SK-N-SH (cell line): ENCODE measurements at regions not wholly inside any gene's neighbourhood (a gene's known extent, or its start where the extent isn't known, plus 50 kb on each side); places are given as distances from the start of the nearest gene placed in this dataset.

Experiments
- CHD2 ChIP-seq: fragments of 150-350 bp; IDR thresholded peaks from 2 replicates; pipeline ENCODE4 v1.6.1; 2018; ENCODE audit warnings: low read length; ENCODE audit not compliant: partially characterized antibody
- ELF1 ChIP-seq: IDR thresholded peaks from 2 replicates; pipeline ENCODE4 v1.4.0; 2012
- EP300 ChIP-seq, 2 experiments: IDR thresholded peaks; 2 replicates each; pipeline versions ENCODE4 v1.4.0 to v1.6.1; 2012; ENCODE audit warnings: borderline replicate concordance in 1 of 2, low read depth in 1 of 2, low read length in 1 of 2
- EZH2phosphoT487 ChIP-seq: fragments of 200-600 bp; sonication (generic); IDR thresholded peaks from 2 replicates; pipeline ENCODE4 v1.6.1; 2017; ENCODE audit warnings: low read depth, mixed run types, mild to moderate bottlenecking, antibody characterized with exemption, moderate library complexity, borderline replicate concordance
- FOSL2 ChIP-seq: IDR thresholded peaks from 2 replicates; pipeline ENCODE4 v1.4.0; 2012; ENCODE audit warnings: low read depth, mild to moderate bottlenecking, moderate library complexity, borderline replicate concordance
- FOXJ3 ChIP-seq: sonication (generic); formaldehyde crosslinking; IDR thresholded peaks from 2 replicates; pipeline ENCODE4 v1.5.1; 2020; ENCODE audit warnings: mild to moderate bottlenecking, missing genetic modification reagents
- FOXM1 ChIP-seq: IDR thresholded peaks from 2 replicates; pipeline ENCODE4 v1.4.0; 2012; ENCODE audit warnings: low read depth, mild to moderate bottlenecking
- GABPA ChIP-seq: IDR thresholded peaks from 2 replicates; pipeline ENCODE4 v1.4.0; 2012; ENCODE audit warnings: low read depth, mild to moderate bottlenecking
- JUND ChIP-seq: IDR thresholded peaks from 2 replicates; pipeline ENCODE4 v1.4.0; 2012
- MXI1 ChIP-seq: IDR thresholded peaks from 2 replicates; pipeline ENCODE4 v1.6.1; 2012; ENCODE audit warnings: mild to moderate bottlenecking, low read depth, low read length, improper control_type of control experiment
- NFIC ChIP-seq: IDR thresholded peaks from 2 replicates; pipeline ENCODE4 v1.4.0; 2012; ENCODE audit warnings: borderline replicate concordance
- POLR2AphosphoS5 ChIP-seq: IDR thresholded peaks from 2 replicates; pipeline ENCODE4 v1.6.1; 2012; ENCODE audit warnings: low read depth, low read length
- RCOR1 ChIP-seq: fragments of 150-350 bp; IDR thresholded peaks from 2 replicates; pipeline ENCODE4 v1.6.1; 2017; ENCODE audit warnings: antibody characterized with exemption, low read length
- RFX5 ChIP-seq: IDR thresholded peaks from 2 replicates; pipeline ENCODE4 v1.6.1; 2012; ENCODE audit warnings: mild to moderate bottlenecking, improper control_type of control experiment, low read length
- RXRA ChIP-seq: IDR thresholded peaks from 2 replicates; pipeline ENCODE4 v1.4.0; 2012; ENCODE audit warnings: low read depth, mild to moderate bottlenecking, borderline replicate concordance
- SIN3A ChIP-seq: IDR thresholded peaks from 2 replicates; pipeline ENCODE4 v1.6.1; 2012; ENCODE audit warnings: low read depth, mild to moderate bottlenecking, low read length, moderate library complexity, borderline replicate concordance
- SMC3 ChIP-seq: IDR thresholded peaks from 2 replicates; pipeline ENCODE4 v1.6.1; 2012; ENCODE audit warnings: low read depth, low read length, improper control_type of control experiment
- TAF1 ChIP-seq: IDR thresholded peaks from 2 replicates; pipeline ENCODE4 v1.6.1; 2012; ENCODE audit warnings: low read depth, mild to moderate bottlenecking, low read length, moderate library complexity, borderline replicate concordance
- TEAD4 ChIP-seq: IDR thresholded peaks from 2 replicates; pipeline ENCODE4 v1.4.0; 2012; ENCODE audit warnings: mild to moderate bottlenecking, borderline replicate concordance; ENCODE audit not compliant: insufficient read depth
- YY1 ChIP-seq: IDR thresholded peaks from 2 replicates; pipeline ENCODE4 v1.4.0; 2012; ENCODE audit warnings: low read depth, mild to moderate bottlenecking
- TF ChIP-seq, protein P1 (sequence below): IDR thresholded peaks from 2 replicates; pipeline ENCODE4 v1.6.1; 2012; ENCODE audit warnings: mild to moderate bottlenecking, low read depth, low read length, moderate library complexity
- TF ChIP-seq, protein P2 (sequence below): IDR thresholded peaks from 2 replicates; pipeline ENCODE4 v1.4.0; 2012; ENCODE audit warnings: low read depth, borderline replicate concordance
- TF ChIP-seq, protein P3 (sequence below): fragments of 150-350 bp; IDR thresholded peaks from 2 replicates; pipeline ENCODE4 v1.6.1; 2017; ENCODE audit warnings: antibody characterized with exemption, low read length, low read depth, borderline replicate concordance
- TF ChIP-seq, protein P4 (sequence below): fragments of 150-350 bp; IDR thresholded peaks from 2 replicates; pipeline ENCODE4 v1.6.1; 2016; ENCODE audit warnings: mild to moderate bottlenecking, low read depth, low read length

DNA sequence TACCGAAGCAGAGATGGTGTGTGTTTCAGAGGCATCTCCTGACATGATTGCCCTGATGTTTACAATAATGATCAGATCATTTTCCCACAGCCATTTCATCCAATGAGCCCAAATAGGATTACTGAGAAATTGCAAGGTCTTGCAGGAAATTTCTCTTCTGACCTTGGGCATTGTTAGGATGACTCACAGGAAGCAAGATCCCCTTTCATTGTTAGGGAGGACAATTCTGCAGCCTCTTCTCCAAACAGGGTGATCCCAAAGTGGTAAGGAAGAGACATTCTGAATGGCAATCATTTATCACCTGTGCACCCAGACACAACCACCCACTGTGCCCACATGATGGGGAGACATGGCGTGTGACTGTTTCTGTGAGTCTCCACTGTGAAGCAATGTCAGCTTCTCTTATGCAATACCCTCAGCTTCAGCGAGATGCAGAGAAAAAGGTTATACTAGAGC is 306.7 kb upstream of the XYLT1 start (continued):
- TF ChIP-seq YY1: no peak
- TF ChIP-seq, protein P1, sequence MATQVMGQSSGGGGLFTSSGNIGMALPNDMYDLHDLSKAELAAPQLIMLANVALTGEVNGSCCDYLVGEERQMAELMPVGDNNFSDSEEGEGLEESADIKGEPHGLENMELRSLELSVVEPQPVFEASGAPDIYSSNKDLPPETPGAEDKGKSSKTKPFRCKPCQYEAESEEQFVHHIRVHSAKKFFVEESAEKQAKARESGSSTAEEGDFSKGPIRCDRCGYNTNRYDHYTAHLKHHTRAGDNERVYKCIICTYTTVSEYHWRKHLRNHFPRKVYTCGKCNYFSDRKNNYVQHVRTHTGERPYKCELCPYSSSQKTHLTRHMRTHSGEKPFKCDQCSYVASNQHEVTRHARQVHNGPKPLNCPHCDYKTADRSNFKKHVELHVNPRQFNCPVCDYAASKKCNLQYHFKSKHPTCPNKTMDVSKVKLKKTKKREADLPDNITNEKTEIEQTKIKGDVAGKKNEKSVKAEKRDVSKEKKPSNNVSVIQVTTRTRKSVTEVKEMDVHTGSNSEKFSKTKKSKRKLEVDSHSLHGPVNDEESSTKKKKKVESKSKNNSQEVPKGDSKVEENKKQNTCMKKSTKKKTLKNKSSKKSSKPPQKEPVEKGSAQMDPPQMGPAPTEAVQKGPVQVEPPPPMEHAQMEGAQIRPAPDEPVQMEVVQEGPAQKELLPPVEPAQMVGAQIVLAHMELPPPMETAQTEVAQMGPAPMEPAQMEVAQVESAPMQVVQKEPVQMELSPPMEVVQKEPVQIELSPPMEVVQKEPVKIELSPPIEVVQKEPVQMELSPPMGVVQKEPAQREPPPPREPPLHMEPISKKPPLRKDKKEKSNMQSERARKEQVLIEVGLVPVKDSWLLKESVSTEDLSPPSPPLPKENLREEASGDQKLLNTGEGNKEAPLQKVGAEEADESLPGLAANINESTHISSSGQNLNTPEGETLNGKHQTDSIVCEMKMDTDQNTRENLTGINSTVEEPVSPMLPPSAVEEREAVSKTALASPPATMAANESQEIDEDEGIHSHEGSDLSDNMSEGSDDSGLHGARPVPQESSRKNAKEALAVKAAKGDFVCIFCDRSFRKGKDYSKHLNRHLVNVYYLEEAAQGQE: no peak
- no peak for TF ChIP-seq FOXM1
- peak; percentile 12 for TF ChIP-seq CHD2
- TF ChIP-seq, protein P2, sequence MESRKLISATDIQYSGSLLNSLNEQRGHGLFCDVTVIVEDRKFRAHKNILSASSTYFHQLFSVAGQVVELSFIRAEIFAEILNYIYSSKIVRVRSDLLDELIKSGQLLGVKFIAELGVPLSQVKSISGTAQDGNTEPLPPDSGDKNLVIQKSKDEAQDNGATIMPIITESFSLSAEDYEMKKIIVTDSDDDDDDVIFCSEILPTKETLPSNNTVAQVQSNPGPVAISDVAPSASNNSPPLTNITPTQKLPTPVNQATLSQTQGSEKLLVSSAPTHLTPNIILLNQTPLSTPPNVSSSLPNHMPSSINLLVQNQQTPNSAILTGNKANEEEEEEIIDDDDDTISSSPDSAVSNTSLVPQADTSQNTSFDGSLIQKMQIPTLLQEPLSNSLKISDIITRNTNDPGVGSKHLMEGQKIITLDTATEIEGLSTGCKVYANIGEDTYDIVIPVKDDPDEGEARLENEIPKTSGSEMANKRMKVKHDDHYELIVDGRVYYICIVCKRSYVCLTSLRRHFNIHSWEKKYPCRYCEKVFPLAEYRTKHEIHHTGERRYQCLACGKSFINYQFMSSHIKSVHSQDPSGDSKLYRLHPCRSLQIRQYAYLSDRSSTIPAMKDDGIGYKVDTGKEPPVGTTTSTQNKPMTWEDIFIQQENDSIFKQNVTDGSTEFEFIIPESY: no peak
- no peak for TF ChIP-seq RFX5
- TF ChIP-seq RXRA: no peak
- TF ChIP-seq RCOR1: no peak
- TF ChIP-seq EZH2phosphoT487: no peak
- TF ChIP-seq ELF1: no peak
- TF ChIP-seq FOSL2: peak; percentile 57; the same call in 1 of the 2 replicates
- TF ChIP-seq TAF1: no peak
- TF ChIP-seq POLR2AphosphoS5: no peak
- no peak for TF ChIP-seq SMC3
- TF ChIP-seq JUND: peak; percentile 65
- no peak for TF ChIP-seq MXI1
- no peak; the same call in 1 of the 2 replicates for TF ChIP-seq NFIC
- TF ChIP-seq, protein P3, sequence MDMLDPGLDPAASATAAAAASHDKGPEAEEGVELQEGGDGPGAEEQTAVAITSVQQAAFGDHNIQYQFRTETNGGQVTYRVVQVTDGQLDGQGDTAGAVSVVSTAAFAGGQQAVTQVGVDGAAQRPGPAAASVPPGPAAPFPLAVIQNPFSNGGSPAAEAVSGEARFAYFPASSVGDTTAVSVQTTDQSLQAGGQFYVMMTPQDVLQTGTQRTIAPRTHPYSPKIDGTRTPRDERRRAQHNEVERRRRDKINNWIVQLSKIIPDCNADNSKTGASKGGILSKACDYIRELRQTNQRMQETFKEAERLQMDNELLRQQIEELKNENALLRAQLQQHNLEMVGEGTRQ: no peak
- TF ChIP-seq TEAD4: no peak
- TF ChIP-seq, protein P4, sequence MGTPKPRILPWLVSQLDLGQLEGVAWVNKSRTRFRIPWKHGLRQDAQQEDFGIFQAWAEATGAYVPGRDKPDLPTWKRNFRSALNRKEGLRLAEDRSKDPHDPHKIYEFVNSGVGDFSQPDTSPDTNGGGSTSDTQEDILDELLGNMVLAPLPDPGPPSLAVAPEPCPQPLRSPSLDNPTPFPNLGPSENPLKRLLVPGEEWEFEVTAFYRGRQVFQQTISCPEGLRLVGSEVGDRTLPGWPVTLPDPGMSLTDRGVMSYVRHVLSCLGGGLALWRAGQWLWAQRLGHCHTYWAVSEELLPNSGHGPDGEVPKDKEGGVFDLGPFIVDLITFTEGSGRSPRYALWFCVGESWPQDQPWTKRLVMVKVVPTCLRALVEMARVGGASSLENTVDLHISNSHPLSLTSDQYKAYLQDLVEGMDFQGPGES: no peak
- 0 out of 4 replicates have a peak, but pooled peaks of 1 of the 2 experiments have one; percentile 46 for TF ChIP-seq EP300 (IDR thresholded peaks at IDR 0.05; ENCODE audit: borderline replicate concordance in 1 of 2, low read depth in 1 of 2, low read length in 1 of 2)
- no peak for TF ChIP-seq FOXJ3
- no peak for TF ChIP-seq GABPA
- no peak for TF ChIP-seq SIN3A
- TF ChIP-seq, all 33 proteins: peak for 5
